ENCODE measurements at regions not wholly inside any gene's neighbourhood (a gene's known extent, or its start where the extent isn't known, plus 50 kb on each side); places are given as distances from the start of the nearest gene placed in this dataset.
"Not testable (repeated sequence)": the region's sequence is repeated elsewhere in the genome, so short reads cannot be mapped to it uniquely, and the experiment has no call there.

GRCh38 chr11:46175401-46176002 lies 54.2 kb upstream of the PHF21A start:
- H3K36me3 ChIP-seq (ENCODE audit: insufficient read depth, low read length) = no peaks in the 10 kb centered on the region
- no peaks in the 10 kb centered on the region for H3K4me1 ChIP-seq (ENCODE audit: insufficient read depth, low read length, poor library complexity, severe bottlenecking)
- H3K9me3 ChIP-seq (ENCODE audit: low read length) = no peaks in the 10 kb centered on the region
- no peaks in the 10 kb centered on the region for H4K20me1 ChIP-seq (ENCODE audit: insufficient read depth, low read length)
- ChIA-PET POLR2A (no interaction called here), CTCF (ENCODE audit: unreplicated experiment) (no interaction called here)
- TF ChIP-seq EZH2phosphoT487 (IDR thresholded peaks at IDR 0.05; ENCODE audit: borderline replicate concordance, low read depth, low read length) (no peak), CTCF (conservative IDR thresholded peaks at IDR 0.05; ENCODE audit: low read length) (no peak)
- H3K4me3 ChIP-seq (ENCODE audit: low read depth, low read length, poor library complexity, severe bottlenecking) = no peak overlapping the region
- no peak overlapping the region for H2AFZ ChIP-seq (ENCODE audit: low read length)
- no TSS peak for BruUV-seq (replicated peaks)
- H3K9me2 ChIP-seq (ENCODE audit: insufficient read depth, low read length) = no peaks in the 10 kb centered on the region
- H3K4me2 ChIP-seq (ENCODE audit: low read length) = no peak overlapping the region
- H3K27ac ChIP-seq (ENCODE audit: low read depth, low read length, poor library complexity, severe bottlenecking) = no peak overlapping the region
- no peak for DNase-seq (ENCODE audit: low spot score)
- intact Hi-C loops (cut with micrococcal nuclease; ENCODE audit: unreplicated experiment) = no loop called here
- no peaks in the 10 kb centered on the region for H3K79me2 ChIP-seq (ENCODE audit: insufficient read depth, low read depth, low read length)

- H3K4me3 ChIP-seq (ENCODE audit: low read depth, low read length, poor library complexity, severe bottlenecking); BruUV-seq (replicated peaks); H3K9me2 ChIP-seq (ENCODE audit: insufficient read depth, low read length); H2AFZ ChIP-seq (ENCODE audit: low read length); POLR2A ChIA-PET; H4K20me1 ChIP-seq (ENCODE audit: insufficient read depth, low read length); H3K36me3 ChIP-seq (ENCODE audit: insufficient read depth, low read length); H3K79me2 ChIP-seq (ENCODE audit: insufficient read depth, low read depth, low read length); H3K27ac ChIP-seq (ENCODE audit: low read depth, low read length, poor library complexity, severe bottlenecking); H3K9me3 ChIP-seq (ENCODE audit: low read length); intact Hi-C loops (cut with micrococcal nuclease; ENCODE audit: unreplicated experiment); DNase-seq (ENCODE audit: low spot score); H3K4me2 ChIP-seq (ENCODE audit: low read length); CTCF ChIA-PET (ENCODE audit: unreplicated experiment); H3K4me1 ChIP-seq (ENCODE audit: insufficient read depth, low read length, poor library complexity, severe bottlenecking): not testable (repeated sequence)
Measured at GRCh38 chr11:46171693-46172092, 50.4 kb upstream of the PHF21A start.
